ENCODE measurements at regions not wholly inside any gene's neighbourhood (a gene's known extent, or its start where the extent isn't known, plus 50 kb on each side); places are given as distances from the start of the nearest gene placed in this dataset.

- Histone ChIP-seq H3K4me3 (replicated peaks; ENCODE audit: insufficient read depth, low read length) (no peak overlapping the region), H3K27me3 (ENCODE audit: insufficient read depth, poor library complexity, severe bottlenecking) (no peaks in the 10 kb centered on the region), H3K27ac (replicated peaks) (no peak overlapping the region)
- no peak for DNase-seq (ENCODE audit: low read depth in 1 of 2, low spot score in 1 of 2)
- TF ChIP-seq GABPA (IDR thresholded peaks at IDR 0.05; ENCODE audit: low read depth) (no peak), REST (IDR thresholded peaks at IDR 0.05; ENCODE audit: insufficient replicate concordance, low read depth) (no peak), POLR2AphosphoS5 (IDR thresholded peaks at IDR 0.05; ENCODE audit: low read depth) (no peak), SPI1 (IDR thresholded peaks at IDR 0.05; ENCODE audit: borderline replicate concordance, low read depth) (no peak), CTCF (IDR thresholded peaks at IDR 0.05; ENCODE audit: insufficient read depth, low read length) (no peak)
These were observed 130.5 kb downstream of the ETS2 start for GRCh38 chr21:38936240-38936639.

- Histone ChIP-seq H3K4me3 (replicated peaks; ENCODE audit: insufficient read depth, low read length) (no peak overlapping the region), H3K27me3 (ENCODE audit: insufficient read depth, poor library complexity, severe bottlenecking) (no peaks in the 10 kb centered on the region), H3K27ac (replicated peaks) (no peak overlapping the region)
- TF ChIP-seq GABPA (IDR thresholded peaks at IDR 0.05; ENCODE audit: low read depth): no peak
- TF ChIP-seq POLR2AphosphoS5 (IDR thresholded peaks at IDR 0.05; ENCODE audit: low read depth): no peak
- no peak for TF ChIP-seq SPI1 (IDR thresholded peaks at IDR 0.05; ENCODE audit: borderline replicate concordance, low read depth)
- TF ChIP-seq CTCF (IDR thresholded peaks at IDR 0.05; ENCODE audit: insufficient read depth, low read length): no peak
- no peak for TF ChIP-seq REST (IDR thresholded peaks at IDR 0.05; ENCODE audit: insufficient replicate concordance, low read depth)
- DNase-seq (ENCODE audit: low read depth in 1 of 2, low spot score in 1 of 2): no peak
These were observed 128.0 kb downstream of the ETS2 start for GRCh38 chr21:38933731-38934130.

- H3K27ac ChIP-seq (replicated peaks): peak overlapping the region; percentile 83
- TF ChIP-seq REST (IDR thresholded peaks at IDR 0.05; ENCODE audit: insufficient replicate concordance, low read depth) (no peak), GABPA (IDR thresholded peaks at IDR 0.05; ENCODE audit: low read depth) (no peak), POLR2AphosphoS5 (IDR thresholded peaks at IDR 0.05; ENCODE audit: low read depth) (no peak), CTCF (IDR thresholded peaks at IDR 0.05; ENCODE audit: insufficient read depth, low read length) (no peak), SPI1 (IDR thresholded peaks at IDR 0.05; ENCODE audit: borderline replicate concordance, low read depth) (no peak)
- no peaks in the 10 kb centered on the region for H3K27me3 ChIP-seq (ENCODE audit: insufficient read depth, poor library complexity, severe bottlenecking)
- DNase-seq (ENCODE audit: low read depth in 1 of 2, low spot score in 1 of 2): peak in 1 of 2 experiments; percentile 25
- no peak overlapping the region for H3K4me3 ChIP-seq (replicated peaks; ENCODE audit: insufficient read depth, low read length)
These were observed 125.6 kb downstream of the ETS2 start for GRCh38 chr21:38931291-38931690.

Measured in HL-60 (cell line).